HepG2 (cell line): ENCODE measurements at regions not wholly inside any gene's neighbourhood (a gene's known extent, or its start where the extent isn't known, plus 50 kb on each side); places are given as distances from the start of the nearest gene placed in this dataset.

Experiments
- ATAC-seq: fragments of 200-7000 bp; cut with Tn5 transposase; 3 replicates; pipeline ENCODE4 v1.9.1; 2020; ENCODE audit warnings: mild to moderate bottlenecking, moderate library complexity
- BruUV-seq: library from RNA; stranded (reverse); fragments of 400-500 nt; replicated peaks from 2 replicates; lab custom pipeline; 2021; lab: Mats Ljungman, UMichigan
- CTCF ChIA-PET: fragments of 300-600 bp; formaldehyde crosslinking; extraction: SDS; loops from one replicate; lab custom pipeline; 2021; ENCODE audit warnings: low total read pairs, inconsistent platforms, low intra/inter-chr PET ratio; lab: Yijun Ruan, JAX
- POLR2A ChIA-PET: fragments of 350-600 bp; sonication (Branson Sonifier 250); formaldehyde crosslinking; loops from one replicate; lab custom pipeline; 2020; ENCODE audit warnings: antibody characterized with exemption, inconsistent platforms; lab: Yijun Ruan, JAX
- DNase-seq: peaks from one replicate; pipeline ENCODE4 v3.0.0-alpha.2; 2015; ENCODE audit warnings: low spot score
- FAIRE-seq: peaks from 3 replicates; lab custom pipeline; 2011; peaks lifted over from hg19 to GRCh38; lab: Jason Lieb, UNC
- H2AFZ ChIP-seq: one replicate; pipeline ENCODE4 v1.6.1; 2011; ENCODE audit warnings: low read length, inconsistent platforms
- H3K27ac ChIP-seq: fragments of 300-600 bp; 3 replicates; pipeline ENCODE4 v1.8.0; 2011; ENCODE audit warnings: mixed run types, mild to moderate bottlenecking, mixed read lengths, low read length, inconsistent platforms; ENCODE audit not compliant: insufficient read depth; ENCODE audit errors: extremely low read length
- H3K27me3 ChIP-seq, 2 experiments: fragments of 200-600 bp in 1 of 2; 2 replicates in 1 of 2; 3 replicates in 1 of 2; pipeline versions ENCODE4 v1.6.0 to v1.8.0; 2011; ENCODE audit warnings: low read length in 2 of 2, mild to moderate bottlenecking in 2 of 2, moderate library complexity in 2 of 2, inconsistent platforms in 1 of 2; ENCODE audit not compliant: insufficient read depth in 2 of 2, control insufficient read depth in 1 of 2
- H3K36me3 ChIP-seq, 2 experiments: fragments of 200-600 bp in 1 of 2; replicated peaks in 1 of 2; 2 replicates in 1 of 2; 3 replicates in 1 of 2; pipeline versions ENCODE4 v1.5.1 to v1.8.0; 2011; ENCODE audit warnings: low read length in 2 of 2, inconsistent platforms in 1 of 2; ENCODE audit not compliant: insufficient read depth in 2 of 2, control insufficient read depth in 1 of 2
- H3K4me1 ChIP-seq: 2 replicates; pipeline ENCODE4 v1.5.1; 2012; ENCODE audit warnings: low read length, inconsistent platforms; ENCODE audit not compliant: insufficient read depth
- H3K4me2 ChIP-seq: 2 replicates; pipeline ENCODE4 v1.6.0; 2011; ENCODE audit warnings: low read depth, low read length, inconsistent platforms
- H3K4me3 ChIP-seq, 3 experiments: fragments of 200-600 bp in 1 of 3; sonication (generic), shearing (Covaris generic) in 1 of 3; replicated peaks in 1 of 3; 2 replicates each; pipeline ENCODE4 v1.5.1; 2011 to 2016; ENCODE audit warnings: low read length in 3 of 3, inconsistent platforms in 2 of 3, low read depth in 2 of 3, mild to moderate bottlenecking in 2 of 3, control low read depth in 1 of 3, mixed read lengths in 1 of 3; ENCODE audit not compliant: insufficient read depth in 1 of 3
- H3K79me2 ChIP-seq: one replicate; pipeline ENCODE4 v1.6.1; 2011; ENCODE audit warnings: low read length, inconsistent platforms; ENCODE audit not compliant: insufficient read depth
- H3K9ac ChIP-seq: 2 replicates; pipeline ENCODE4 v1.6.0; 2011; ENCODE audit warnings: mild to moderate bottlenecking, low read depth, low read length, inconsistent platforms; ENCODE audit not compliant: insufficient read depth
- H3K9me3 ChIP-seq: 2 replicates; pipeline ENCODE4 v1.5.1; 2012; ENCODE audit warnings: mild to moderate bottlenecking, low read length
- H4K20me1 ChIP-seq: 2 replicates; pipeline ENCODE4 v1.6.0; 2011; ENCODE audit warnings: inconsistent platforms, mild to moderate bottlenecking, low read length, moderate library complexity; ENCODE audit not compliant: insufficient read depth
- CEBPB ChIP-seq: IDR thresholded peaks from 2 replicates; pipeline ENCODE4 v1.6.1; 2011; ENCODE audit warnings: low read depth, low read length, improper control_type of control experiment, borderline replicate concordance
- EHMT2 ChIP-seq: fragments of 200-600 bp; sonication (generic); IDR thresholded peaks from 2 replicates; pipeline ENCODE4 v1.7.0; 2017; ENCODE audit warnings: antibody characterized with exemption, low read depth, low read length, borderline replicate concordance
- FOSL2 ChIP-seq: sonication (generic); formaldehyde crosslinking; IDR thresholded peaks from 2 replicates; pipeline ENCODE4 v1.4.0; 2020; ENCODE audit warnings: missing genetic modification reagents
- IRX3 ChIP-seq: sonication (generic); formaldehyde crosslinking; IDR thresholded peaks from 2 replicates; pipeline ENCODE4 v1.8.1; 2023; ENCODE audit warnings: mild to moderate bottlenecking, low read depth, missing genetic modification reagents, borderline replicate concordance
- KLF13 ChIP-seq: sonication (generic); formaldehyde crosslinking; IDR thresholded peaks from 2 replicates; pipeline ENCODE4 v1.4.0; 2020; ENCODE audit warnings: mild to moderate bottlenecking, missing genetic modification reagents
- MZF1 ChIP-seq: sonication (generic); formaldehyde crosslinking; IDR thresholded peaks from 2 replicates; pipeline ENCODE4 v1.8.1; 2023; ENCODE audit warnings: mild to moderate bottlenecking, missing genetic modification reagents, borderline replicate concordance
- ZNF136 ChIP-seq: sonication (generic); formaldehyde crosslinking; IDR thresholded peaks from 2 replicates; pipeline ENCODE4 v1.8.1; 2022; ENCODE audit warnings: low read depth, mild to moderate bottlenecking, moderate library complexity, missing genetic modification reagents
- ZNF274 ChIP-seq: sonication (generic); formaldehyde crosslinking; IDR thresholded peaks from 2 replicates; pipeline ENCODE4 v1.5.1; 2020; ENCODE audit warnings: mild to moderate bottlenecking, missing genetic modification reagents
- ZNF335 ChIP-seq: sonication (generic); formaldehyde crosslinking; IDR thresholded peaks from 2 replicates; pipeline ENCODE4 v1.4.0; 2020; ENCODE audit warnings: missing genetic modification reagents
- WGBS: methylation state at CpG from one replicate; pipeline ENCODE4 v1.1.6; 2017; ENCODE audit warnings: low lambda C conversion rate; 5-methylcytosine and 5-hydroxymethylcytosine counted together
- in situ Hi-C: cut with HindIII; loops from 2 replicates; pipeline ENCODE4 v1.10.0; 2017; ENCODE audit warnings: low pct_unique_long_range_greater_than_20kb; ENCODE audit not compliant: extremely low pct_ligation_motif_present
- intact Hi-C: fragments of 100-400 bp; cut with micrococcal nuclease; formaldehyde crosslinking; loops from one replicate; pipeline ENCODE4 v1.10.0; 2022; ENCODE audit not compliant: unreplicated experiment
- TF ChIP-seq, protein P1 (sequence below): sonication (generic); formaldehyde crosslinking; IDR thresholded peaks from 2 replicates; pipeline ENCODE4 v1.4.0; 2020; ENCODE audit warnings: mild to moderate bottlenecking, missing genetic modification reagents
- TF ChIP-seq, protein P2 (sequence below): sonication (generic); formaldehyde crosslinking; IDR thresholded peaks from 2 replicates; pipeline ENCODE4 v1.4.0; 2020; ENCODE audit warnings: missing genetic modification reagents
- TF ChIP-seq, protein P3 (sequence below): sonication (generic); formaldehyde crosslinking; IDR thresholded peaks from 2 replicates; pipeline ENCODE4 v1.5.0; 2020; ENCODE audit warnings: missing genetic modification reagents

DNA sequence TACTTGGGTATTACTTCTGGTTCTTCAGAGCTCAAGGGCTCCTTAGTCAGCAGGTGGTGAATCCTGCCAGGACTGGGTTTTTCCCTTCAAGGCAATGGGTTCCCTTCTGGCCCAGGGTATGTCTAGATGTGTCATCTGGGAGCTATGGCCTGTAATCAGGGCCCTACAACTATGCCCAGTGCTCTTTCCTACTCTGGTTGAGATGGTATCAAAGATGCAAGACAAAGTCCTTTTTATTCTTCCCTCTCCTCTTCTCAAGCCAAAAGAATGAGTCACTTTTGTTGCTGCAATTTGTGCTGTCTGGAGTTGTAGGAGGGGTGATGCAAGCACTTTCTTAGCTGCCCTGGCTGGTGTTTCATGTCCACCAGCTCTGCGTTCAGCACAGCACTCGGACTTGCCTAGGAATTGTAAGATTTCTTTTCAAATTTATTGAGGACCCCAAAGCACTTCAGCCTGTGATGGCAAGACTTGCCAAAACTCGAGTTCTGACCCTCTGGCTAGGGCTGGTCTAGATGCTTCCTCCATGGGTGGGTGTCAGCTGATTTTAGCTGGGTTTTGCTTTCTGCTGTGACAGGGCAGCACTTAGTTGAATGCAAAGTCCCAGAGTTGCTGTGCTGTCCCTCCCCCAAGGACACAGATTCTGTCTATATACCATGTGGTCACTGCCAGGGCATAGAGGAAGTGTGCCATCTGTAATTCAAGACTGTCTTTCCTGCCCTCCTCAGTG is 129.2 kb upstream of the CBLB start:
- FAIRE-seq, result no peak
- POLR2A ChIA-PET, result no interaction called here

More for the DNA sequence above, 129.2 kb upstream of the CBLB start:
- ATAC-seq, result no peak
- in situ Hi-C loops, result no loop called here
- no peaks in the 10 kb centered on the region for H4K20me1 ChIP-seq
- H3K4me1 ChIP-seq, result no peaks in the 10 kb centered on the region
- no TSS peak for BruUV-seq
- no peak for DNase-seq
- H3K36me3 ChIP-seq, result no peaks in the 10 kb centered on the region
- no peak overlapping the region for H3K9ac ChIP-seq
- no peaks in the 10 kb centered on the region for H3K27me3 ChIP-seq
- no peak overlapping the region for H2AFZ ChIP-seq
- H3K27ac ChIP-seq, result no peak overlapping the region
- H3K4me3 ChIP-seq, result no peak overlapping the region
- WGBS, result 0% methylated on average over 2 of the region's 3 CpGs
- H3K4me2 ChIP-seq, result no peak overlapping the region
- CTCF ChIA-PET, result no interaction called here
- 0 out of 2 replicates have a peak, but pooled peaks cover 5% of the 10 kb centered on the region for H3K9me3 ChIP-seq
- H3K79me2 ChIP-seq, result no peaks in the 10 kb centered on the region
- no peak for TF ChIP-seq EHMT2
- TF ChIP-seq, protein P1, sequence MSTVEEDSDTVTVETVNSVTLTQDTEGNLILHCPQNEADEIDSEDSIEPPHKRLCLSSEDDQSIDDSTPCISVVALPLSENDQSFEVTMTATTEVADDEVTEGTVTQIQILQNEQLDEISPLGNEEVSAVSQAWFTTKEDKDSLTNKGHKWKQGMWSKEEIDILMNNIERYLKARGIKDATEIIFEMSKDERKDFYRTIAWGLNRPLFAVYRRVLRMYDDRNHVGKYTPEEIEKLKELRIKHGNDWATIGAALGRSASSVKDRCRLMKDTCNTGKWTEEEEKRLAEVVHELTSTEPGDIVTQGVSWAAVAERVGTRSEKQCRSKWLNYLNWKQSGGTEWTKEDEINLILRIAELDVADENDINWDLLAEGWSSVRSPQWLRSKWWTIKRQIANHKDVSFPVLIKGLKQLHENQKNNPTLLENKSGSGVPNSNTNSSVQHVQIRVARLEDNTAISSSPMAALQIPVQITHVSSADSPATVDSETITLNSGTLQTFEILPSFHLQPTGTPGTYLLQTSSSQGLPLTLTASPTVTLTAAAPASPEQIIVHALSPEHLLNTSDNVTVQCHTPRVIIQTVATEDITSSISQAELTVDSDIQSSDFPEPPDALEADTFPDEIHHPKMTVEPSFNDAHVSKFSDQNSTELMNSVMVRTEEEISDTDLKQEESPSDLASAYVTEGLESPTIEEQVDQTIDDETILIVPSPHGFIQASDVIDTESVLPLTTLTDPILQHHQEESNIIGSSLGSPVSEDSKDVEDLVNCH (CRISPR knock-in tag), result no peak
- TF ChIP-seq KLF13 (CRISPR knock-in tag), result no peak
- no peak for TF ChIP-seq MZF1
- no peak for TF ChIP-seq ZNF136 (CRISPR knock-in tag)
- no peak for TF ChIP-seq IRX3
- no peak for TF ChIP-seq ZNF274
- no peak for TF ChIP-seq ZNF335 (CRISPR knock-in tag)
- peak; percentile 76 for TF ChIP-seq FOSL2 (CRISPR knock-in tag)
- TF ChIP-seq, protein P2, sequence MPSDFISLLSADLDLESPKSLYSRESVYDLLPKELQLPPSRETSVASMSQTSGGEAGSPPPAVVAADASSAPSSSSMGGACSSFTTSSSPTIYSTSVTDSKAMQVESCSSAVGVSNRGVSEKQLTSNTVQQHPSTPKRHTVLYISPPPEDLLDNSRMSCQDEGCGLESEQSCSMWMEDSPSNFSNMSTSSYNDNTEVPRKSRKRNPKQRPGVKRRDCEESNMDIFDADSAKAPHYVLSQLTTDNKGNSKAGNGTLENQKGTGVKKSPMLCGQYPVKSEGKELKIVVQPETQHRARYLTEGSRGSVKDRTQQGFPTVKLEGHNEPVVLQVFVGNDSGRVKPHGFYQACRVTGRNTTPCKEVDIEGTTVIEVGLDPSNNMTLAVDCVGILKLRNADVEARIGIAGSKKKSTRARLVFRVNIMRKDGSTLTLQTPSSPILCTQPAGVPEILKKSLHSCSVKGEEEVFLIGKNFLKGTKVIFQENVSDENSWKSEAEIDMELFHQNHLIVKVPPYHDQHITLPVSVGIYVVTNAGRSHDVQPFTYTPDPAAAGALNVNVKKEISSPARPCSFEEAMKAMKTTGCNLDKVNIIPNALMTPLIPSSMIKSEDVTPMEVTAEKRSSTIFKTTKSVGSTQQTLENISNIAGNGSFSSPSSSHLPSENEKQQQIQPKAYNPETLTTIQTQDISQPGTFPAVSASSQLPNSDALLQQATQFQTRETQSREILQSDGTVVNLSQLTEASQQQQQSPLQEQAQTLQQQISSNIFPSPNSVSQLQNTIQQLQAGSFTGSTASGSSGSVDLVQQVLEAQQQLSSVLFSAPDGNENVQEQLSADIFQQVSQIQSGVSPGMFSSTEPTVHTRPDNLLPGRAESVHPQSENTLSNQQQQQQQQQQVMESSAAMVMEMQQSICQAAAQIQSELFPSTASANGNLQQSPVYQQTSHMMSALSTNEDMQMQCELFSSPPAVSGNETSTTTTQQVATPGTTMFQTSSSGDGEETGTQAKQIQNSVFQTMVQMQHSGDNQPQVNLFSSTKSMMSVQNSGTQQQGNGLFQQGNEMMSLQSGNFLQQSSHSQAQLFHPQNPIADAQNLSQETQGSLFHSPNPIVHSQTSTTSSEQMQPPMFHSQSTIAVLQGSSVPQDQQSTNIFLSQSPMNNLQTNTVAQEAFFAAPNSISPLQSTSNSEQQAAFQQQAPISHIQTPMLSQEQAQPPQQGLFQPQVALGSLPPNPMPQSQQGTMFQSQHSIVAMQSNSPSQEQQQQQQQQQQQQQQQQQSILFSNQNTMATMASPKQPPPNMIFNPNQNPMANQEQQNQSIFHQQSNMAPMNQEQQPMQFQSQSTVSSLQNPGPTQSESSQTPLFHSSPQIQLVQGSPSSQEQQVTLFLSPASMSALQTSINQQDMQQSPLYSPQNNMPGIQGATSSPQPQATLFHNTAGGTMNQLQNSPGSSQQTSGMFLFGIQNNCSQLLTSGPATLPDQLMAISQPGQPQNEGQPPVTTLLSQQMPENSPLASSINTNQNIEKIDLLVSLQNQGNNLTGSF, result no peak
- TF ChIP-seq CEBPB, result peak; percentile 4; the same call in 1 of the 2 replicates
- TF ChIP-seq, protein P3, sequence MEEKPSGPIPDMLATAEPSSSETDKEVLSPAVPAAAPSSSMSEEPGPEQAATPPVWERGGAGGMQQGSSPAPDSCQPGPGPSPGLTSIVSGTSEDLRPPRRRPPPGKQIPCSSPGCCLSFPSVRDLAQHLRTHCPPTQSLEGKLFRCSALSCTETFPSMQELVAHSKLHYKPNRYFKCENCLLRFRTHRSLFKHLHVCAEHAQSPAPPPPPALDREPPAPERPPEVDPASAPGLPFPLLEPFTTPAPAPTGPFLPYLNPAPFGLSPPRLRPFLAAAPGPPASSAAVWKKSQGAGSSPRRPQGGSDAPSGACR, result no peak
- intact Hi-C loops, result no loop called here
